Pulmonary artery endothelial cell (primary cell): ENCODE measurements at regions not wholly inside any gene's neighbourhood (a gene's known extent, or its start where the extent isn't known, plus 50 kb on each side); places are given as distances from the start of the nearest gene placed in this dataset.

ENCODE experiments used
- DNase-seq: peaks from one replicate; pipeline ENCODE4 v3.0.0-alpha.2; 2011; ENCODE audit warnings: low read depth, low spot score

GRCh38 chr4:37555322-37555721 lies 130.9 kb downstream of the RELL1 start:
- DNase-seq: no peak

- peak; percentile 15 for DNase-seq
These were observed 136.3 kb downstream of the RELL1 start for GRCh38 chr4:37549866-37550265.

GRCh38 chr4:37549041-37549440 lies 137.1 kb downstream of the RELL1 start:
- DNase-seq: peak; percentile 71

DNA sequence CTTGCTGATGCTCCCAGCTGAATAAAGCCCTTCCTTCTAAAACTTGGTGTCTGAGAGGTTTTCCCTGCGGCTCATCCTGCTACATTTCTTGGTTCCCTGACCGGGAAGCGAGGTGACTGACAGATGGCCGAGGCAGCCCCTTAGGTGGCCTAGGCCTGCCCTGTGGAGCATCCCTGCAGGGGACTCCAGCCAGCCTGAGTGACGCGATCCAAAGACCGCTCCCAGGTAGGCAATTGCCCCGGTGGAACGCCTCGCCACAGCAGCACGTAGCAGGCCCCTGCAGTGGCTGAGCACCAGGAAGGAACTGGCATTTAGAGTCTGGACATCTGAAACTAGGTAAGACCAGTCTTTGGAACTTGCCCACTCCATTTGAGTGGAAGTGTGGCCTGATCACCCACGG lies 139.6 kb downstream of the RELL1 start:
- no peak for DNase-seq

GRCh38 chr4:37542706-37543105 lies 143.5 kb downstream of the RELL1 start:
- DNase-seq: no peak

DNA sequence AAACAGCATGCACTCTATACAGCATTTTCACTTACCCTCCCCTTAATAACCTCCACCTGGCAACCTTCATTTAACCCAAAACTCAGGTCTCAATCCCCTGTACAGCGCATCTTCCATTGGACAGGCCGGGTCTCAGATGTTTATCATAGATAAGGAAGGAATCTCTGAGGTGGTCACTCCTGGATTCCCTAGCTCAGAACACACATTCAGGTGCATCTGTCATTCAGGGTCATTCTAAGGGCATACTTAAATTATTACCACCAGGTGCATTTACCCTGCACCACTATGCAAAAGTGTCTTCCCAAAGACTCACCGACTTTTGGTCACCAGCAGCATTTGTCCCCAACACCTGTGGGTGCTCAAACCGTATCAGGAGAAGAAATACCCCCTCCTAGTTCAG lies 144.2 kb downstream of the RELL1 start:
- no peak for DNase-seq

DNA sequence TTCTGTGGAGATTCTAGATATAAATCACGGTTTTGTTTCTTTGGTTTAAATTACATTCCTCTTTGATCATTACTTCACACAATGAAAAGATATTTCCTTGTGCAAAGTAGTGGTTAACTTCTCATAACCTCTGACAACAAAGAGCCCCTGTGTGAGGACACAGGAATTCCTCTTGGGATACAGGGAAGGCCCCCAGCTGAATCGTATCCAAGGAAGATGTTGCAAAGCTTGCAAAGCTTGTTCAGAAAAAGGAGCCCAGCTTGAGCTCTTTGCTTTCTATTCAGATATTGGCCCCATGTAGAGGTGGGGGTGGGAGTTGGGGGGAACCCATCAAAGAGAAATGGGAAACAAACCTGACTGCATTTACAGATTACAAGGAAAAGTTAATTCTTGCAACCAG lies 145.7 kb downstream of the RELL1 start:
- DNase-seq: no peak

DNA sequence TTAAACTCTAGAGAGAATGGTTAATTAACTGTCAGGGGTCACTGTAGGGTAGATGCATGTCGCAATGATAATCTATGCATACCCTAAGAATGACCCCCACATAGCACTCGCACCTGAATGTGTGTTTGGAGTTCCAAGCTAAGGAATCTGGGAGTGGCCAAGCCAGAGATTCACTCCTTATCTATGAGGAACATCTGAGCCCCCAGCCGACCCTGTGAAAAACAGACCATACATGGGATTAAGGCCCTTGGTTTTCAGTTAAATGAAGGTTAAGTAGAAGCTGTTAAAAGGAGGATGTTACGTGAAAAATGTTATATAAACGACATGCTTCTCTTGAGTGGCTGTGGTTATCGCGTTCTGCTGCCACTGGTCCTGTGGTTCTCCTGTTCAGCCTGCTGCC lies 147.2 kb downstream of the RELL1 start:
- DNase-seq: no peak

DNA sequence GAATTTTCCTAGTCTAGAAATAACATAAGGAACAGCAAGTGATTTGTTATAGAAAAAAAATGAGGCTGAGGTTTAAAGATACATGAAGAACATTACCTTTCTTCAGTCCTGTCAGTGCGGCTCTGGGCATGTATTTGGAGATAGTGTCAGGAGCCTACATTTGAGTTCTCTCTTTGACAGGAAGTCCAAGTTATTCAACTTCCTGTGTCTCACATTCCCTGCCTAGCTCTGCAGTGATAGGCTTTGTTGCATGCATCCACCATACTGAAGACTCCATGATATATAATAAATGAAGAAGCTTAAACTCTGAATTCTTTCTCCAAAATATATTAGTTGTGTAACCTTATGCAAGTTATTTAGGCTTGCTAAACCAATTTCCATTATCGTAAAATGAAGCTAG lies 148.7 kb downstream of the RELL1 start:
- DNase-seq: no peak

DNA sequence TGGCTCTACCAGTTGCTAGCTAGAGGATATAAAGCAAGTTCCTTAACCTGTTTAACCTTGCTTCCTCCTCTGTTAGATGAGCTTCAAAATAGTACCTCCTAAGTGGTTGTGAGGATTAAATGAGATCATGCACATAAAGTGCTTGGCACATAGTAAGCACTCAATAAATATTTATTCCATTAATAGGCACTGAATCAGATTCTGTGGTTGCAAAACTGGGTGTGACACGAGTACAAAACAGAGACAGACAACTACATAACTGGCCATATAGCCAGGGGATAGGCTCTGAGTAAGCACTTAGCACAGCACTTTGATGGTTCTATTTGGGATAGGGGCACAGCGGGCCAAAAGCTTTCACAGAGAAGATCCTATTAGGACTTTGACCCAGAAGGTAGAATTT lies 150.3 kb downstream of the RELL1 start:
- no peak for DNase-seq

- DNase-seq: no peak
These were observed 152.7 kb downstream of the RELL1 start for GRCh38 chr4:37533286-37534033.

DNA sequence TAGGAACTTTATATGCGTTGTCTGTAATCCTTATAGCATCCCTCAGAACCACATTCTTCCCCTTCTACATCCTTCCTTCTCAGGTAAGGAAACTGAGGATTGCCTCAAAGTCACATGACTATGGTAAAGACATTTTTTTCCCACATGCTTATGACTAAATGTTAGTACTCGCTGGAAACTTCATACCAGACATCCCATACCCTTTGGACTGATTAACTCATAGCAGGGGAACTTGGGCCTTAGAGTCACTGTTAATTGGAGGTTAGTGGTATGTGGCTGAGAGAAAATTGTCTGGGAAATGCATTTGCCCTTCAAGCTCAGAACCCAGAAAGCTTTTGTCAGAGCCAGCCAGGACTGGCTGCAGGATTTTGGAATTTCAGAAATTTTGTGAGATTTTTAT lies 155.0 kb downstream of the RELL1 start:
- DNase-seq: no peak

DNA sequence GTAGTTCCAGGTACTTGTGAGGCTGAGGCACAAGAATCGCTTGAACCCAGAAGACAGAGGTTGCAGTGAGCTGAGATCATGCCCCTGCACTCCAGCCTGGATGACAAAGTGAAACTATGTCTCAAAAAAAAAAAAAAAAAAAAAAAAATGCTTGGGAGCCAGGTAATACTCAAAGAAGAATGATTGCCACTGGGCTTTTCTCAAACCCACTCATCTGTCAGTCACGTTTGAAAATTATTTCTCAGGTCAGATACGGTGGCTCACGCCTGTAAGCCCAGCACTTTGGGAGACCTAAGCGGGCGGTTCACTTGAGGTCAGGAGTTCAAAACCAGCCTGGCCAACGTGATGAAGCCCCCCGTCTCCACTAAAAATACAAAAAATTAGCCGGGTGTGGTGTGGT lies 155.7 kb downstream of the RELL1 start:
- no peak for DNase-seq

DNA sequence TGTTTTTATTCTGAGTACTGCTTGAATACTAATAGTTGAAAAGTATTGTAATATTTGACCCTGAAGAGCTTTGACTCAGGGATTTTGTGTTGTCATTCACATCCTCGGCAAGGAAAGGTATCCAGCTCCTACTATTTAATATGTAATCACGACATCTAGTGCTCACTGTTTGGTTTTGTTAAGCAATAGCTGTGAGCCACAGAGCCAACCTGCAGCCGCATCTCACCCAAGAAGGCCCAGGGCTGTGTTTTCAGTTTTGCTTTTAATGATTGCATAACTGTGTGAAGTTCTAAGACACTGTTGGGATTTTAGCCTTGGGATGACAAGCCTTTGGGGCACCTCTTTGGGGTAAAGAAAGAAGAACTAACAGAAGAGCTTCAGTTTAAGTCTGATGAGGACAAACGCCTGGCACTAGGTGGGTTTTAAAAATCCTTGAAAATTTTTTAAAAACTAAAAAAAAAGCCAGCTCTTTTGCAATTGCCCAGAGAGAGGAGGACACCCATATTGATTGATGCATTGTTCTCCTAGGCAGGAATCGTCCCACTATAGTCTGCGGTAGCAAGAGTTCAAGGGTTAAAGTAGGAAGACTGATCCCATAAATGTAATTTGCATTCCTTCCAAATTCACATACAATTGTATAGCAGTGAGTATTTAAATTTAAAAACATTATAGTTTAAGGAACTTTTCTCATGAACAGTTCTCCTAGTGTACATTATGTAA lies 157.8 kb downstream of the RELL1 start:
- no peak for DNase-seq

GRCh38 chr4:37524267-37524666 lies 161.9 kb downstream of the RELL1 start:
- no peak for DNase-seq

- DNase-seq: no peak
These were observed 163.2 kb downstream of the RELL1 start for GRCh38 chr4:37522996-37523395.

DNA sequence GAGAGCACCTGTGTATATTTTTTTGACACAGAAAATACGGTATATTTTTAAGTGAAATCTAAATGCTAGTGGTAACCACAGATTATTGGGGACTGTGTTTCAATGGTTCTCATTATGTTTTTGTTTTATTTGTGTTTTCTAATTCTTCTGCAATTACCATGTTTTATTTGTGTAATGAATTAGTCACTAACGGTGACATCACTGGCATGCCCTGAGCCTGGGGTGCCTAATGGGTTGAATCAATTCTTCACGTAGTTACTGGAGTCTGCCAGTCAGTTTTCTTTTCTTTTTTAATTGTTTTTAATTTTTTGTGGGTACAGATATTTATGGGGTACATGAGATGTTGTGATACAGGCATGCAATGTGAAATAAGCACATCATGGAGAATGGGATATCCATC lies 168.8 kb downstream of the RELL1 start:
- no peak for DNase-seq

GRCh38 chr4:37516057-37516775 lies 170.0 kb downstream of the RELL1 start:
- no peak for DNase-seq

- DNase-seq: no peak
These were observed 175.6 kb downstream of the RELL1 start for GRCh38 chr4:37510626-37511025.

- DNase-seq: no peak
These were observed 182.9 kb downstream of the RELL1 start for GRCh38 chr4:37503261-37503660.

DNA sequence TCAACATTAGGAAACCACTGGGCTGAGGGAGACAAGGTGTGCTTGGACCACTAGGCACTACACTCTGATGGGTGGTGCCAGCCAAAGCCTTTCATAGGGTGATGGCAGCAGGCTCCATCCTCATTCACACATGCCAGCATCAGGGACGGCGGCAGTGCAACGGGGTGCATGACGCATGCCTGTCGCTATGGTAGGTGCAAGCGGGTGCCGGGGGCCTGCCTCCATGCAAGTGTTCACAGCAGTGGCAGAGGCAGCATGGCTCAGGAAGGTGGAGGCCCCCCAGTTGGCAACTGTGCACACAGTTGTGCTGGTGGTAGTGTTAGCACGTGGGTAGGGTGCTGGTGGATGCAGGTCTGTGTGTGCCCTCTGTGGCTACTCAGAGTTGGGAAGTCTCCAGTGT lies 184.1 kb downstream of the RELL1 start:
- no peak for DNase-seq
